ENCODE measurements at regions not wholly inside any gene's neighbourhood (a gene's known extent, or its start where the extent isn't known, plus 50 kb on each side); places are given as distances from the start of the nearest gene placed in this dataset.
"Not testable (repeated sequence)": the region's sequence is repeated elsewhere in the genome, so short reads cannot be mapped to it uniquely, and the experiment has no call there.

- H4K91ac ChIP-seq (replicated peaks; ENCODE audit: insufficient read length, low read length); H3K9ac ChIP-seq (replicated peaks in 1 of 4; ENCODE audit: extremely low read depth in 1 of 4, low read depth in 3 of 4, low read length in 3 of 4); H3K4ac ChIP-seq (replicated peaks; ENCODE audit: insufficient read length, low read depth, low read length); H3K79me2 ChIP-seq (ENCODE audit: control insufficient read depth in 1 of 2, insufficient read depth in 2 of 2, low read length in 2 of 2); H2BK20ac ChIP-seq (ENCODE audit: low read length); H3K18ac ChIP-seq (ENCODE audit: extremely low read depth, low read length); H2BK15ac ChIP-seq (ENCODE audit: low read length); H4K8ac ChIP-seq (ENCODE audit: extremely low read depth, insufficient read depth, low read length); H2BK12ac ChIP-seq (ENCODE audit: low read depth, low read length); FAIRE-seq; H2AK5ac ChIP-seq (ENCODE audit: low read depth, low read length); H2BK120ac ChIP-seq (replicated peaks; ENCODE audit: low read depth, low read length); H3K79me1 ChIP-seq (ENCODE audit: low read depth, low read length); H3K23ac ChIP-seq (ENCODE audit: insufficient read length); H3K4me3 ChIP-seq (ENCODE audit: extremely low read depth in 1 of 4, insufficient read depth in 2 of 4, low read depth in 3 of 4, low read length in 4 of 4); H3K14ac ChIP-seq (ENCODE audit: insufficient read length); H3K27me3 ChIP-seq (replicated peaks in 1 of 4; ENCODE audit: control insufficient read depth in 3 of 4, extremely low read depth in 1 of 4, insufficient read depth in 3 of 4, low read length in 3 of 4); DNase-seq (ENCODE audit: low read depth in 1 of 2, low spot score in 2 of 2); H4K5ac ChIP-seq (ENCODE audit: insufficient read length, low read depth, low read length); POLR2A ChIA-PET (ENCODE audit: partially characterized antibody); H3K27ac ChIP-seq (ENCODE audit: low read depth, low read length); H3K56ac ChIP-seq (replicated peaks; ENCODE audit: insufficient read length, low read depth, low read length); H2BK5ac ChIP-seq (ENCODE audit: low read depth, low read length); H3K36me3 ChIP-seq (ENCODE audit: control insufficient read depth in 2 of 4, insufficient read depth in 4 of 4, low read length in 3 of 4); H3K4me1 ChIP-seq (replicated peaks in 1 of 4; ENCODE audit: control insufficient read depth in 3 of 4, insufficient read depth in 4 of 4, low read length in 3 of 4); H2AFZ ChIP-seq (ENCODE audit: low read length); CTCF ChIA-PET (ENCODE audit: partially characterized antibody); H3K4me2 ChIP-seq (ENCODE audit: insufficient read depth in 1 of 2, low read depth in 2 of 2, low read length in 2 of 2): not testable (repeated sequence)
- H3K23me2 ChIP-seq (ENCODE audit: low read depth, low read length): peaks cover 24% of the 10 kb centered on the region; the same call in 1 of the 2 replicates
- H3K9me3 ChIP-seq (ENCODE audit: insufficient read depth in 2 of 2, low read depth in 1 of 2, low read length in 1 of 2): peaks cover 0 to 13% of the 10 kb centered on the region in 2 experiments; a peak in 1 of 4 replicates
- peaks cover 0 to 21% of the 10 kb centered on the region in 2 experiments for H4K20me1 ChIP-seq (replicated peaks in 1 of 2; ENCODE audit: control insufficient read depth in 1 of 2, insufficient read depth in 2 of 2, low read length in 2 of 2)
- no CpG with 5 or more reads among the region's 30 CpGs for WGBS, 2 experiments (ENCODE audit: extremely low coverage in 1 of 2, insufficient coverage in 1 of 2, insufficient read length in 1 of 2, insufficient replicate concordance in 2 of 2, low coverage in 1 of 2, low lambda C conversion rate in 2 of 2, missing lambda C conversion rate in 1 of 2)
Observed at GRCh38 chr13:30839636-30840035, 66.4 kb upstream of the MEDAG start.

Data from H1 (cell line).